ENCODE measurements at regions not wholly inside any gene's neighbourhood (a gene's known extent, or its start where the extent isn't known, plus 50 kb on each side); places are given as distances from the start of the nearest gene placed in this dataset.

DNA sequence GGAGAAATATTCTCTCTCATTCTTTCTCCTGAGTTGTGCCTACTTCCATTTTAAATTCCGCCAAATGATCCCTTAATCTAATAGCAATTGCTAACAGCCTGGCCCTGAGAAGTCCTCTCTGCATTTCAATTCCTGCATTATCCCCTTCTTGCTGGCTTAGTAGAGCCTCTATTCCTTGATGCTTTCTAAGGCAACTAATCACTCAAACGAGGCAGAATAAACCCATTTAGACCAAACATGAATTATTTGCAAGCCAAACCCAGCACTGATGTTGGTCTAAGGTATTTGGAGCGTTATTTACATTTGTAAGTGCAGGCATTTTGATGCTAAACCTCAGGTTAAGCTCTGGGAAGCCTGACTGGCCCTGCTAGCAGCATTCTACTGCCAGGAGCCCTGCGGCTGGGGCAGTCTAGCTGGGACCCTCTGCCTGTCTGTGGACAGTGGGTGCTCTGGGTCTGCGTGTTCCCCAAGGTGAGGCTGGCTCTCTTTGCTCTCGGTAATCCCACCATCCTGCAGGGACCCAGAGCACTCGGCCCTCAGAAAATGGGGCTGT, 173.1 kb upstream of the HS6ST1 start:
- no peaks in the 10 kb centered on the region for H3K36me3 ChIP-seq (replicated peaks; ENCODE audit: insufficient read depth, low read depth)
- H3K9me3 ChIP-seq (ENCODE audit: low read depth), result no peaks in the 10 kb centered on the region
- no peak overlapping the region for H3K4me2 ChIP-seq
- H3K9me2 ChIP-seq (replicated peaks; ENCODE audit: insufficient read depth), result no peaks in the 10 kb centered on the region
- peaks cover 8% of the 10 kb centered on the region for H3K4me1 ChIP-seq (ENCODE audit: insufficient read depth)
- no peak for TF ChIP-seq EZH2phosphoT487 (IDR thresholded peaks at IDR 0.05; ENCODE audit: low read depth, severe bottlenecking, unreplicated experiment)
- TF ChIP-seq EZH2 (IDR thresholded peaks at IDR 0.05; ENCODE audit: borderline replicate concordance), result no peak
- TF ChIP-seq CTCF (IDR thresholded peaks at IDR 0.05; ENCODE audit: poor library complexity), result no peak
- H3K79me2 ChIP-seq, result no peaks in the 10 kb centered on the region
- WGBS (ENCODE audit: low lambda C conversion rate, missing lambda C conversion rate), result 79% methylated on average over 7 of the region's 7 CpGs
- H3K27me3 ChIP-seq, result peaks cover 4% of the 10 kb centered on the region
- no peak overlapping the region for H2AFZ ChIP-seq
- H4K20me1 ChIP-seq (ENCODE audit: insufficient read depth, poor library complexity, severe bottlenecking), result no peaks in the 10 kb centered on the region
- H3K27ac ChIP-seq, result no peak overlapping the region
- no peak for DNase-seq (ENCODE audit: low spot score)
- no peak overlapping the region for H3K4me3 ChIP-seq

- peaks cover 8% of the 10 kb centered on the region for H3K4me1 ChIP-seq (ENCODE audit: insufficient read depth)
- no peak overlapping the region for H3K4me3 ChIP-seq
- no peak overlapping the region for H3K4me2 ChIP-seq
- WGBS (ENCODE audit: low lambda C conversion rate, missing lambda C conversion rate), result 89% methylated on average over 43 of the region's 65 CpGs
- no peaks in the 10 kb centered on the region for H3K9me2 ChIP-seq (replicated peaks; ENCODE audit: insufficient read depth)
- TF ChIP-seq CTCF (IDR thresholded peaks at IDR 0.05; ENCODE audit: poor library complexity), result no peak
- no peak for TF ChIP-seq EZH2phosphoT487 (IDR thresholded peaks at IDR 0.05; ENCODE audit: low read depth, severe bottlenecking, unreplicated experiment)
- no peak for TF ChIP-seq EZH2 (IDR thresholded peaks at IDR 0.05; ENCODE audit: borderline replicate concordance)
- H4K20me1 ChIP-seq (ENCODE audit: insufficient read depth, poor library complexity, severe bottlenecking), result no peaks in the 10 kb centered on the region
- no peaks in the 10 kb centered on the region for H3K9me3 ChIP-seq (ENCODE audit: low read depth)
- H3K79me2 ChIP-seq, result no peaks in the 10 kb centered on the region
- peaks cover 4% of the 10 kb centered on the region for H3K27me3 ChIP-seq
- no peak overlapping the region for H2AFZ ChIP-seq
- H3K36me3 ChIP-seq (replicated peaks; ENCODE audit: insufficient read depth, low read depth), result no peaks in the 10 kb centered on the region
- H3K27ac ChIP-seq, result no peak overlapping the region
- no peak for DNase-seq (ENCODE audit: low spot score)
Observed at GRCh38 chr2:128492966-128493811, 174.5 kb upstream of the HS6ST1 start.

- WGBS (ENCODE audit: low lambda C conversion rate, missing lambda C conversion rate), result 84% methylated on average over 15 of the region's 15 CpGs
- Histone ChIP-seq H2AFZ (no peak overlapping the region), H3K4me3 (no peak overlapping the region), H3K79me2 (no peaks in the 10 kb centered on the region), H3K27me3 (no peaks in the 10 kb centered on the region), H3K9me2 (replicated peaks; ENCODE audit: insufficient read depth) (no peaks in the 10 kb centered on the region), H4K20me1 (ENCODE audit: insufficient read depth, poor library complexity, severe bottlenecking) (no peaks in the 10 kb centered on the region), H3K27ac (no peak overlapping the region), H3K4me1 (ENCODE audit: insufficient read depth) (peaks cover 8% of the 10 kb centered on the region), H3K4me2 (no peak overlapping the region), H3K36me3 (replicated peaks; ENCODE audit: insufficient read depth, low read depth) (no peaks in the 10 kb centered on the region), H3K9me3 (ENCODE audit: low read depth) (no peaks in the 10 kb centered on the region)
- no peak for DNase-seq (ENCODE audit: low spot score)
- TF ChIP-seq EZH2 (IDR thresholded peaks at IDR 0.05; ENCODE audit: borderline replicate concordance) (no peak), CTCF (IDR thresholded peaks at IDR 0.05; ENCODE audit: poor library complexity) (no peak), EZH2phosphoT487 (IDR thresholded peaks at IDR 0.05; ENCODE audit: low read depth, severe bottlenecking, unreplicated experiment) (no peak)
Observed at GRCh38 chr2:128493880-128494279, 175.2 kb upstream of the HS6ST1 start.
